Suprapubic skin (tissue), 4 donors: ENCODE measurements at regions not wholly inside any gene's neighbourhood (a gene's known extent, or its start where the extent isn't known, plus 50 kb on each side); places are given as distances from the start of the nearest gene placed in this dataset.

Source experiments
- DNase-seq, 2 donors: peaks; one replicate each; pipeline ENCODE4 v3.0.0-alpha.2; 2019; ENCODE audit warnings: low spot score in 2 of 2
- H3K27ac ChIP-seq: fragments of 200-600 bp; sonication (generic); one replicate; pipeline ENCODE4 v1.5.1; 2019
- H3K27me3 ChIP-seq: fragments of 200-600 bp; sonication (generic); one replicate; pipeline ENCODE4 v1.5.1; 2019
- H3K36me3 ChIP-seq: fragments of 200-600 bp; sonication (generic); one replicate; pipeline ENCODE4 v1.5.1; 2019
- H3K4me1 ChIP-seq: fragments of 200-600 bp; sonication (generic); one replicate; pipeline ENCODE4 v1.5.1; 2019
- H3K4me3 ChIP-seq: fragments of 200-600 bp; sonication (generic); one replicate; pipeline ENCODE4 v1.5.1; 2019; ENCODE audit warnings: mild to moderate bottlenecking
- H3K9me3 ChIP-seq: fragments of 200-600 bp; sonication (generic); one replicate; pipeline ENCODE4 v1.5.1; 2019
- CTCF ChIP-seq, 2 donors: fragments of 200-600 bp in 1 of 2; fragments of 450-650 bp in 1 of 2; sonication (generic) in 1 of 2; IDR thresholded peaks; one replicate each; pipeline ENCODE4 v1.5.1; 2016 to 2019; ENCODE audit warnings: antibody characterized with exemption in 2 of 2, mild to moderate bottlenecking in 1 of 2, moderate library complexity in 1 of 2
- EP300 ChIP-seq: sonication (generic); formaldehyde crosslinking; IDR thresholded peaks from one replicate; pipeline ENCODE4 v1.6.1; 2017; ENCODE audit warnings: antibody characterized with exemption
- POLR2A ChIP-seq, 2 donors: fragments of 450-650 bp; IDR thresholded peaks; one replicate each; pipeline ENCODE4 v1.6.1; 2017; ENCODE audit warnings: antibody characterized with exemption in 2 of 2, mild to moderate bottlenecking in 2 of 2, moderate library complexity in 2 of 2
- POLR2AphosphoS5 ChIP-seq, 3 donors: sonication (generic); formaldehyde crosslinking; IDR thresholded peaks; one replicate each; pipeline ENCODE4 v1.6.1; 2017; ENCODE audit warnings: antibody characterized with exemption in 3 of 3
- WGBS: methylation state at CpG from one replicate; pipeline ENCODE4 v1.1.5; 2018; 5-methylcytosine and 5-hydroxymethylcytosine counted together

DNA sequence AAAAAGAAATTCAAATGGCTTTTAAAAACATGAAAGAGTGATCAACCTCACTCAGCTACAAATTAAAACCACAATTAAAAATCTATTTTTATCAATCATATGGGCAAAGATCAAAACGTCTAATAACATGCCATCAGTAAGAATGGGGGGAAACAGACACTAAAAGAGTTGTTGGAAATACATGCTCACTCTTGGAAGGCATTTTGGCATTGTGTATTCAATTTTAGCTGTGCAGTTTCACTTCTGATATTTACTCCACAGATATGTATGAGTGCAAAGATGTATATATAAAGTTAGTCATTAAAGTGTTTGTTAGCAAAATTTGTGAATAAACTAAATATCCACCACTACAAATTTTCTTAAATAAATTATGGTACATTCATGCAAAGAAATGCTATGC is 112.3 kb upstream of the TOP1 start:
- Histone ChIP-seq H3K4me1 (no peaks in the 10 kb centered on the region), H3K4me3 (no peak overlapping the region), H3K27ac (no peak overlapping the region), H3K9me3 (no peaks in the 10 kb centered on the region), H3K36me3 (no peaks in the 10 kb centered on the region), H3K27me3 (peaks cover 3% of the 10 kb centered on the region)
- TF ChIP-seq POLR2A (IDR thresholded peaks at IDR 0.05) (no peak), CTCF (IDR thresholded peaks at IDR 0.05) (no peak), POLR2AphosphoS5 (IDR thresholded peaks at IDR 0.05) (no peak), EP300 (no peak)
- no peak for DNase-seq
- 32% methylated on average over 1 of the region's 1 CpG for WGBS

DNA sequence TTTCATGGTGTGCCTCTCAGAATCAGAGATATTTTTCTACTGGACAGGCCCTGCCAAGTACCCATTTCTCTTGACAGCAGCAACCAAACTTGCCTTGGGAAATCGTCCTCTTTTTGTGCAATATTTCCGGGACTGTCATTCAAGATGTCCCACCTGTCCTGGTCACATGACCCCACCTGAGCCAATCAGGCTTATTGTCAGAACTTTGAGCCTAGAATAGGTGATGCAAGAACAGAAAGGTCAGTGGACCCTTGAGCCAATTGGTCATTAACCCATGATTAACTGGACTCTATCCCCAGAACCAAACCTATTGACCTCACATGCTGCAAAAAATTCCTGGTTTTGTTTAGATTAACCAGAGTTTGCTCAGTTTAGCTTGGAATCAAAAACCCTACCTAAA is 108.3 kb upstream of the TOP1 start:
- Histone ChIP-seq H3K4me1 (no peaks in the 10 kb centered on the region), H3K36me3 (no peaks in the 10 kb centered on the region), H3K27ac (no peak overlapping the region), H3K4me3 (no peak overlapping the region), H3K27me3 (peaks cover 3% of the 10 kb centered on the region), H3K9me3 (no peaks in the 10 kb centered on the region)
- TF ChIP-seq POLR2A (IDR thresholded peaks at IDR 0.05): no peak
- TF ChIP-seq POLR2AphosphoS5 (IDR thresholded peaks at IDR 0.05): no peak
- no peak for TF ChIP-seq CTCF (IDR thresholded peaks at IDR 0.05)
- no peak for TF ChIP-seq EP300
- 89% methylated on average over 2 of the region's 2 CpGs for WGBS
- DNase-seq: no peak

DNA sequence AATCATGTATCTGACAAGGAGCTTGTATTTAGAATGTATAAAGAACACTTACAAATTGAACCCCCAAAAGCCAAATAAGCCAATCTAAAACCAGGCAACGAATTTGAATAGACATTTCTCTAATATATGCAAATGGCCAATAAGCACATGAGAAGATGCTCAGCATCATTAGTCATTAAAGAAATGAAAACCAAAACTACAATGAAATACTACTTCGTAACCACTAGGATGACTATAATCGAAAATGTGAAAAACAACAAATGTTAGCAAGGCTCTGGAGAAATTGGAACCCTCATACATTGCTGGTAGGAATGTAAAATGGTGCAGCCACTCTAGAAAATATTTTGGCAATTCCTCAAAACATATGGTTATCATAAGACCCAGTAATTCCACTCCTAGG is 105.8 kb upstream of the TOP1 start:
- DNase-seq: no peak
- Histone ChIP-seq H3K27me3 (peaks cover 3% of the 10 kb centered on the region), H3K4me1 (no peaks in the 10 kb centered on the region), H3K4me3 (no peak overlapping the region), H3K9me3 (no peaks in the 10 kb centered on the region), H3K36me3 (no peaks in the 10 kb centered on the region), H3K27ac (no peak overlapping the region)
- TF ChIP-seq POLR2A (IDR thresholded peaks at IDR 0.05) (no peak), POLR2AphosphoS5 (IDR thresholded peaks at IDR 0.05) (no peak), EP300 (no peak), CTCF (IDR thresholded peaks at IDR 0.05) (no peak)
- 77% methylated on average over 3 of the region's 3 CpGs for WGBS

GRCh38 chr20:40925829-40926510 is 102.7 kb upstream of the TOP1 start:
- H3K4me3 ChIP-seq: no peak overlapping the region
- H3K27ac ChIP-seq: no peak overlapping the region
- peaks cover 3% of the 10 kb centered on the region for H3K27me3 ChIP-seq
- H3K9me3 ChIP-seq: no peaks in the 10 kb centered on the region
- 56% methylated on average over 4 of the region's 4 CpGs for WGBS
- no peaks in the 10 kb centered on the region for H3K36me3 ChIP-seq
- H3K4me1 ChIP-seq: no peaks in the 10 kb centered on the region
- no peak for DNase-seq
- TF ChIP-seq EP300: no peak
- TF ChIP-seq POLR2AphosphoS5 (IDR thresholded peaks at IDR 0.05): no peak
- TF ChIP-seq CTCF (IDR thresholded peaks at IDR 0.05): no peak
- no peak for TF ChIP-seq POLR2A (IDR thresholded peaks at IDR 0.05)

- no peaks in the 10 kb centered on the region for H3K9me3 ChIP-seq
- H3K27ac ChIP-seq: no peak overlapping the region
- H3K4me1 ChIP-seq: no peaks in the 10 kb centered on the region
- WGBS: 93% methylated on average over 2 of the region's 2 CpGs
- H3K27me3 ChIP-seq: peaks cover 3% of the 10 kb centered on the region
- H3K36me3 ChIP-seq: no peaks in the 10 kb centered on the region
- TF ChIP-seq POLR2A (IDR thresholded peaks at IDR 0.05) (no peak), CTCF (IDR thresholded peaks at IDR 0.05) (no peak), EP300 (no peak), POLR2AphosphoS5 (IDR thresholded peaks at IDR 0.05) (no peak)
- DNase-seq: no peak
- H3K4me3 ChIP-seq: no peak overlapping the region
Observed at GRCh38 chr20:40926928-40927327, 101.7 kb upstream of the TOP1 start.
